ENCODE measurements at regions not wholly inside any gene's neighbourhood (a gene's known extent, or its start where the extent isn't known, plus 50 kb on each side); places are given as distances from the start of the nearest gene placed in this dataset.
A peak's percentile ranks its signal among the peaks of the same experiment; 100 is the strongest.

GRCh38 chr1:157419845-157420542 is 132.3 kb downstream of the FCRL5 start:
- Mint-ChIP-seq H3K4me3 (no peak overlapping the region), H3K4me1 (no peaks in the 10 kb centered on the region), H3K27ac (no peak overlapping the region), H3K36me3 (no peaks in the 10 kb centered on the region), H3K9me3 (no peaks in the 10 kb centered on the region), H3K27me3 (peaks cover 14% of the 10 kb centered on the region)
- DNase-seq (ENCODE audit: low spot score in 2 of 2) (no peak), ATAC-seq (ENCODE audit: low read depth) (no peak)

DNA sequence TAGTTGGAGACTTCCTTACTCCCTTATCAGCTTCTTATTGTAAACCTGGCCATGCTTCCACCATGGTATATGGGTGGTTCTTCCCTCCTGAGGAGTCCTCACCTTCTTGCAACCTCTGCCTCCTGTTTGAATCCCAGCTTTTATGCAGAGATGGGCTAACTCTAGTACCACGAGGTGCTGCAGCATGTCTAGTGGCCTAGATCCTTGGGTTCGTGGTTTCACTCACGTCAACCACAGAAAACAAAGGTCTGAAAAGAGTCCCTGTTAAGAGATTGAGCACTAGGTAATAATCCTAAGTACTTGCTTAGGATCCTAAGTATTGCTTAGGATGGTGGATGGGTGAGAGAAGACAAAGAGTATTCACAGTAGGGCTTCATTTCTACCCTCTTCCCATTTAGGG is 133.7 kb downstream of the FCRL5 start:
- Mint-ChIP-seq H3K36me3 (no peaks in the 10 kb centered on the region), H3K27ac (no peak overlapping the region), H3K4me1 (no peaks in the 10 kb centered on the region), H3K27me3 (peaks cover 18% of the 10 kb centered on the region), H3K4me3 (no peak overlapping the region), H3K9me3 (no peaks in the 10 kb centered on the region)
- no peak for ATAC-seq (ENCODE audit: low read depth)
- DNase-seq (ENCODE audit: low spot score in 2 of 2) = no peak

DNA sequence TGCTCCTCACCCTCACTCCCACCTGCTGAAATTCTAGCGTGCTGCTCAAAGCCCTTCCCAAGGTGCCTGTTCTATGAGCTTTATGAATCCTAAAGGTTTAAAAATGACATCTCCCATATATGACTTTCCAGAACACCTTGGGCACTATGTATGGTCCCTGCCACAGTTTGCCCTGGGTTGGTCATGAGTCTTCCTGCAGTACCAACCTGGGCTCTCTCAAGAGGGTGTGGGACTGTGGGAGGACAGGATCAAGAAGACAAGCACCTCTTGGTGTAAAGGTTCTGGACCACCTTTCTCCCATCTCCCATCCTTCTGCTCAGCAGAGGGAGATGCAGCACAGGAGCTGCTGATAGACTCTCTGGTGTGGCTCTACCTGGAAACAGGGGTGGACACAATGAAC is 134.1 kb downstream of the FCRL5 start:
- peaks cover 18% of the 10 kb centered on the region for H3K27me3 Mint-ChIP-seq
- DNase-seq (ENCODE audit: low spot score in 2 of 2) (no peak), ATAC-seq (ENCODE audit: low read depth) (no peak)
- no peaks in the 10 kb centered on the region for H3K36me3 Mint-ChIP-seq
- no peaks in the 10 kb centered on the region for H3K9me3 Mint-ChIP-seq
- no peak overlapping the region for H3K4me3 Mint-ChIP-seq
- H3K27ac Mint-ChIP-seq = no peak overlapping the region
- no peaks in the 10 kb centered on the region for H3K4me1 Mint-ChIP-seq

- no peaks in the 10 kb centered on the region for H3K36me3 Mint-ChIP-seq
- H3K27ac Mint-ChIP-seq = no peak overlapping the region
- no peaks in the 10 kb centered on the region for H3K9me3 Mint-ChIP-seq
- no peak overlapping the region for H3K4me3 Mint-ChIP-seq
- peaks cover 18% of the 10 kb centered on the region for H3K27me3 Mint-ChIP-seq
- no peak for DNase-seq (ENCODE audit: low spot score in 2 of 2)
- ATAC-seq (ENCODE audit: low read depth) = no peak
- H3K4me1 Mint-ChIP-seq = no peaks in the 10 kb centered on the region
Measured at GRCh38 chr1:157415661-157416060, 136.7 kb downstream of the FCRL5 start.

GRCh38 chr1:157412308-157412707 is 140.0 kb downstream of the FCRL5 start:
- Mint-ChIP-seq H3K4me3 (no peak overlapping the region), H3K9me3 (no peaks in the 10 kb centered on the region), H3K27me3 (peaks cover 15% of the 10 kb centered on the region), H3K36me3 (no peaks in the 10 kb centered on the region), H3K27ac (no peak overlapping the region), H3K4me1 (no peaks in the 10 kb centered on the region)
- DNase-seq (ENCODE audit: low spot score in 2 of 2) = no peak
- no peak for ATAC-seq (ENCODE audit: low read depth)

DNA sequence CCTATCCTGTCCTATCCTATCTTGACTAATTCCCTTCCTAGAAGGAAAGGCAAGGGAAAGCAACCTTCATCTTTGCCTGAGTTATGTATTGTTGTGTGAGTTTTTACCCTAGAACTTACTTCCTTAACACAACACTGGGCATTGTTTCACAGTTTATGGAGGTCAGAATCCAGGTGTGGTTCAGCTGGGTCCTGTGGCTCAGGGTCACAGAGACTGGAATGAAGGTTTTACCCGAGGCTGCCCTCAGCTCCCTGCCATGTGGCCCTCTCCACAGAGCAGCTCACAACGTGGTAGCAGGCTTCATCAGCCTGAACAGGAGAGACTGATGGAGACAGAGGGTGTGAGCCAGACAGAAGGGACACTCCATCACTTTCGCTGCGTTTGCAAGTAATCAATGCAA is 140.5 kb downstream of the FCRL5 start:
- no peak overlapping the region for H3K4me3 Mint-ChIP-seq
- DNase-seq (ENCODE audit: low spot score in 2 of 2) (no peak), ATAC-seq (ENCODE audit: low read depth) (no peak)
- H3K9me3 Mint-ChIP-seq = no peaks in the 10 kb centered on the region
- H3K4me1 Mint-ChIP-seq = no peaks in the 10 kb centered on the region
- H3K27ac Mint-ChIP-seq = no peak overlapping the region
- H3K36me3 Mint-ChIP-seq = no peaks in the 10 kb centered on the region
- peaks cover 13% of the 10 kb centered on the region for H3K27me3 Mint-ChIP-seq

DNA sequence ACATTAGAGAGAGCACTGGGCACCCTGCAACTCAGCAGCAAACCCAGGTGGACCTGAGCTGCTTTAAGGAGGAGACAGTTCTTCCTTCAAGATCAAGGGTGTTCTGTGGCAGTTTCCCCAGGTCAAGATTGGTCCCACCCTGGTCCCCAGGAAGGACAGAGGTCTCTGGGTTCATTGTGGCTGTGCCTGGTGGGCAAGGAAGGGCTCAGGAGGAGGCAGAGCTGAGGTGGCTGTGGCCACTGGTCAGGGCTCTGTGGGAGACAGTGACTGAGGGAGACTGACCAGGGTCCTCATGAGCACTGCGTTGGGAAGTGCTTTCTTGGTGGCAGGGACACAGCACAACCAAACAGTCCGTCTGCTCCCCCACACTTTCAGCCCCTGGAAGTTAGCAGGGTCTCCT is 141.3 kb downstream of the FCRL5 start:
- Mint-ChIP-seq H3K4me3 (no peak overlapping the region), H3K9me3 (no peaks in the 10 kb centered on the region), H3K27me3 (peaks cover 9% of the 10 kb centered on the region), H3K36me3 (no peaks in the 10 kb centered on the region), H3K4me1 (no peaks in the 10 kb centered on the region), H3K27ac (no peak overlapping the region)
- DNase-seq (ENCODE audit: low spot score in 2 of 2) = no peak
- ATAC-seq (ENCODE audit: low read depth) = no peak

DNA sequence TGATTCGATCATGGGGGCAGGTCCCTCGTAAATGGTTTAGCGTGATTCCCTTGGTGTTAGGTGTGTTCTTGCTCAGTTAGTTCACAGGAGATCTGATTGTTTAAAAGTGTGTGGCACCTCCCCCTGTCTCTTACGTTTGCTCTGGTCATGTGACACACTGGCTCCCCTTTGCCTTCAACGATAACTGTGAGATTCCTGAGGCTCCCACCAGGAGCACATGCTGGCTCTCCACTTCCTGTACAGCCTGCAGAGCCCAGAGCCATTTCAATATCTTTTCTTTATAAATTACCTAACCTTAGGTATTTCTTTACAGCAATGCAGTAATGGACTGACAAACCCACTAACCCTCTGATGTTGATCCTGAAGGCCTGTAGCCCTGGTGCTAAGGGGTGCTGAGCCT is 141.9 kb downstream of the FCRL5 start:
- no peaks in the 10 kb centered on the region for H3K4me1 Mint-ChIP-seq
- H3K27ac Mint-ChIP-seq = no peak overlapping the region
- no peaks in the 10 kb centered on the region for H3K36me3 Mint-ChIP-seq
- H3K27me3 Mint-ChIP-seq = peaks cover 7% of the 10 kb centered on the region
- no peaks in the 10 kb centered on the region for H3K9me3 Mint-ChIP-seq
- no peak for DNase-seq (ENCODE audit: low spot score in 2 of 2)
- H3K4me3 Mint-ChIP-seq = no peak overlapping the region
- ATAC-seq (ENCODE audit: low read depth) = no peak

DNA sequence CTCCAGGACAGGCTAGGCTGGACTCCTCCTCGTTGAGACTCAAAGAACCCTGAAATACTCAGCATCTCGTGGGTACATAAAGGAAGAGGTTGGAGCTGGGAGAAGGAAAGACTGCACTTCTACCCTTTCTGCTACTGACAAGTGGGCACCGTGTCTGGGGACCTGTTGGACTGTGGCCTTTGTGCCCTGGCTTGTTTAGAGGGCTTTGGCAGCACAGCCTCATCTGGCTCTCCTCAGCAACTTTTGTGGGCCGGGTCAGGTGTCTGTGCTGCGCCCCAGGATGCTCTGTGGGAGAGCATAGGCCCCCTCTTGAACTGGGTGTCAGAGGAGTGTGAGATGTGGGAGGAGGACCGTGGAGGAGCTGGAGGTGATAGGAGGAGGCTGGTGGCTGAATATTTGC is 142.4 kb downstream of the FCRL5 start:
- no peak overlapping the region for H3K27ac Mint-ChIP-seq
- H3K36me3 Mint-ChIP-seq = no peaks in the 10 kb centered on the region
- no peak overlapping the region for H3K4me3 Mint-ChIP-seq
- DNase-seq (ENCODE audit: low spot score in 2 of 2) (no peak), ATAC-seq (ENCODE audit: low read depth) (no peak)
- no peaks in the 10 kb centered on the region for H3K4me1 Mint-ChIP-seq
- H3K9me3 Mint-ChIP-seq = no peaks in the 10 kb centered on the region
- H3K27me3 Mint-ChIP-seq = peaks cover 4% of the 10 kb centered on the region

- Mint-ChIP-seq H3K9me3 (no peaks in the 10 kb centered on the region), H3K36me3 (no peaks in the 10 kb centered on the region), H3K27ac (no peak overlapping the region), H3K4me1 (peaks cover 14% of the 10 kb centered on the region), H3K27me3 (peaks cover 1% of the 10 kb centered on the region), H3K4me3 (no peak overlapping the region)
- ATAC-seq (ENCODE audit: low read depth) (no peak), DNase-seq (ENCODE audit: low spot score in 2 of 2) (no peak)
Measured at GRCh38 chr1:157407917-157408525, 144.3 kb downstream of the FCRL5 start.

GRCh38 chr1:157407367-157407766 is 144.9 kb downstream of the FCRL5 start:
- DNase-seq (ENCODE audit: low spot score in 2 of 2) (no peak), ATAC-seq (ENCODE audit: low read depth) (no peak)
- peaks cover 15% of the 10 kb centered on the region for H3K4me1 Mint-ChIP-seq
- H3K4me3 Mint-ChIP-seq = no peak overlapping the region
- no peaks in the 10 kb centered on the region for H3K9me3 Mint-ChIP-seq
- no peak overlapping the region for H3K27ac Mint-ChIP-seq
- peaks cover 1% of the 10 kb centered on the region for H3K27me3 Mint-ChIP-seq
- no peaks in the 10 kb centered on the region for H3K36me3 Mint-ChIP-seq

GRCh38 chr1:157405662-157406061 is 146.7 kb downstream of the FCRL5 start:
- no peak overlapping the region for H3K4me3 Mint-ChIP-seq
- H3K36me3 Mint-ChIP-seq = no peaks in the 10 kb centered on the region
- H3K27ac Mint-ChIP-seq = no peak overlapping the region
- peaks cover 15% of the 10 kb centered on the region for H3K4me1 Mint-ChIP-seq
- ATAC-seq (ENCODE audit: low read depth) = no peak
- peaks cover 1% of the 10 kb centered on the region for H3K27me3 Mint-ChIP-seq
- no peak for DNase-seq (ENCODE audit: low spot score in 2 of 2)
- H3K9me3 Mint-ChIP-seq = no peaks in the 10 kb centered on the region

GRCh38 chr1:157404614-157405013 is 147.7 kb downstream of the FCRL5 start:
- no peaks in the 10 kb centered on the region for H3K36me3 Mint-ChIP-seq
- no peak overlapping the region for H3K4me3 Mint-ChIP-seq
- H3K27ac Mint-ChIP-seq = no peak overlapping the region
- no peaks in the 10 kb centered on the region for H3K9me3 Mint-ChIP-seq
- peaks cover 15% of the 10 kb centered on the region for H3K4me1 Mint-ChIP-seq
- peaks cover 1% of the 10 kb centered on the region for H3K27me3 Mint-ChIP-seq
- DNase-seq (ENCODE audit: low spot score in 2 of 2) (no peak), ATAC-seq (ENCODE audit: low read depth) (no peak)

GRCh38 chr1:157404063-157404501 is 148.2 kb downstream of the FCRL5 start:
- H3K36me3 Mint-ChIP-seq = no peaks in the 10 kb centered on the region
- peaks cover 15% of the 10 kb centered on the region for H3K4me1 Mint-ChIP-seq
- H3K27me3 Mint-ChIP-seq = peaks cover 1% of the 10 kb centered on the region
- ATAC-seq (ENCODE audit: low read depth) = peak; percentile 72
- no peak overlapping the region for H3K4me3 Mint-ChIP-seq
- no peak for DNase-seq (ENCODE audit: low spot score in 2 of 2)
- H3K9me3 Mint-ChIP-seq = no peaks in the 10 kb centered on the region
- H3K27ac Mint-ChIP-seq = no peak overlapping the region

- Mint-ChIP-seq H3K27me3 (peaks cover 1% of the 10 kb centered on the region), H3K4me3 (no peak overlapping the region), H3K36me3 (no peaks in the 10 kb centered on the region), H3K4me1 (peaks cover 15% of the 10 kb centered on the region), H3K27ac (no peak overlapping the region), H3K9me3 (no peaks in the 10 kb centered on the region)
- no peak for DNase-seq (ENCODE audit: low spot score in 2 of 2)
- peak; percentile 20 for ATAC-seq (ENCODE audit: low read depth)
Measured at GRCh38 chr1:157403608-157404007, 148.7 kb downstream of the FCRL5 start.
